Lung microvascular endothelial cell (primary cell): ENCODE measurements at regions not wholly inside any gene's neighbourhood (a gene's known extent, or its start where the extent isn't known, plus 50 kb on each side); places are given as distances from the start of the nearest gene placed in this dataset.
"Not testable (repeated sequence)": the region's sequence is repeated elsewhere in the genome, so short reads cannot be mapped to it uniquely, and the experiment has no call there.

ENCODE experiments used
- DNase-seq, 2 donors: peaks; one replicate each; pipeline versions ENCODE4 v3.0.0 to v3.0.0-alpha.2; 2010; ENCODE audit warnings: low read depth in 2 of 2

DNA sequence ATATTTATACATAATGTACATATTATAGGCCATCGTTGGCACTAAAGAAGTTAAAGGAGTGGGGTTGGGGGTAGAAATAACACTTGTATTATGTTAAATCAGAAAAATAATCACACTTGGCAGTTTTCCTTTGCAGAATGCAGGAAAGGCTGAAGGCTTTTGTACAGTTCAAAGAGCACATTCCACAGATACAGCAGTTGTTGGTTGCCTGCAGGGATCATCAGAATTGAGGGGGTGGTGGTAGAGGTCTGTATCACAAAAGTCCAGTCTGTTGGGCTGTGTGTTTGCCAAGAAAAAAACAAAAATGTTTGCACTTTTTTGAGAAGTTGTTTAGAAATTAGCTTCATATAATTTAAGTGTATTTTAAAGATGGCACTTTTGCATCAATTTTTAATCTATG, 231.8 kb upstream of the FOXP2 start:
- no peak for DNase-seq

DNA sequence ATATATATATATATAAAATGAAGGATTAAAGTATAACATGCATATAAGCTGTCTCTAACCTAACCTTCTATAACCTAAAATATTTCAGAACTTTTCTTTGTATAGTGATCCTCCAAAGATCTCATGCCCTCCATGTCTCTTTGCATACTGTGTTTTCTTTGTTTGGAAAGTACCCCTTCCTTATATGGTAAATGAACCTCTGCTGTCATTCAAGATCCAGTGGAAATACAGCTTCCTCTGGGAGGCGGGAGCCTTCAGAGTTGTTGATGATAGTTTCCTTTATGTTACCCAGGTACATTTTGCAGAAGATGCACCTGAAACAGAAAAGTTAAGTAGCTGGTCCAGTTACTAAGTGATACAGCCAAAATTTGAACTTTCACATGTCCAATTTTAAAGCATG, 233.3 kb upstream of the FOXP2 start:
- no peak for DNase-seq

DNA sequence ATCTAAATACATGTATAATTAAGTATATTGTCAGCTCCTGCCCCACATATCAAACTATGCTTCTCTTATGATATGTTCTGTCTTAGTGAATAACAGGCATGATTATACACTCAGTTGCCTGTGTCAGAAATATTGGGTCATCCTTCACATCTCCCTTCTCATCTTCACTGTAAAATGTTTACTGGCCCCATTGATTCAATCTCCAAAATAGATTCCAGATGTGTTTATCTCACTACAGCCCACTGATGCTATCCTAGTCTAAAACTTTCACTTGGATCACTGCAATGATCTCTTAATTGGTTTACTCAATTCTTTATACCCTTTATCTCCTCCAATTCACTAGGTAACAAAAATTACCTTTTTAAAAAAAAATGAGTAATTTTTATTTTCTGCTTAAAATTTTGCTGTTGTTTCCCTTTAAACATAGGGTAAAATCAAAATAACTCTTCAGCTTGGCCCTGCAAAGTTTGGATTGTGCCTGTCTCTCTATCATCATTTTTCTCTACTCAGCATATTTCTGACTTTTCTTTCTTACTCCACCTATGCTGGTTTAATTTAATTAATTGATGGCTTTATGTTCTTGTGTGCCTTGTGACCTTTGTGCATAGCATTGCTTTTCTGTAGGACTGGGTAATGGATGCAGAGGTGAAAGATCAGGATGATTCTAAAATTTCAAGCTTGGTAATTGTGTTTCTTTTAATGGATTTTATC, 233.9 kb upstream of the FOXP2 start:
- DNase-seq: no peak

DNA sequence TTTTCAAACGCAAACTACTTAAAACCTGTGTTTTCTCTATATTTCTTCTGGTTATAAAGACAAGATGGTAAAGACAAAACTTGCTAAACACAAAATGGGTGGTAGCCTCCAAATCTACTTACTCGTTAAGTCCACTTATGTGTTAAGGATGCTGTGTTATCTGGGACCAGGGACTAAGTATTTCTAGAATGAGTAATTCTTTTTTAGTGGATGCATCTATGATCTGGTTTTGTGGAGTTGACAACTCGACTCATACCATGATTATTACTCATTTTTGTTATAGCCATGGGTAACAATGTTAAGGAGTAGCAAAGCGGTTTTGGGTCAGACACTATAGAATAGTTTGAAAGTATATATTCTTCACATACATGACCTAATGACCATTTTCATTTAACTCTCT, 239.5 kb upstream of the FOXP2 start:
- no peak for DNase-seq

DNA sequence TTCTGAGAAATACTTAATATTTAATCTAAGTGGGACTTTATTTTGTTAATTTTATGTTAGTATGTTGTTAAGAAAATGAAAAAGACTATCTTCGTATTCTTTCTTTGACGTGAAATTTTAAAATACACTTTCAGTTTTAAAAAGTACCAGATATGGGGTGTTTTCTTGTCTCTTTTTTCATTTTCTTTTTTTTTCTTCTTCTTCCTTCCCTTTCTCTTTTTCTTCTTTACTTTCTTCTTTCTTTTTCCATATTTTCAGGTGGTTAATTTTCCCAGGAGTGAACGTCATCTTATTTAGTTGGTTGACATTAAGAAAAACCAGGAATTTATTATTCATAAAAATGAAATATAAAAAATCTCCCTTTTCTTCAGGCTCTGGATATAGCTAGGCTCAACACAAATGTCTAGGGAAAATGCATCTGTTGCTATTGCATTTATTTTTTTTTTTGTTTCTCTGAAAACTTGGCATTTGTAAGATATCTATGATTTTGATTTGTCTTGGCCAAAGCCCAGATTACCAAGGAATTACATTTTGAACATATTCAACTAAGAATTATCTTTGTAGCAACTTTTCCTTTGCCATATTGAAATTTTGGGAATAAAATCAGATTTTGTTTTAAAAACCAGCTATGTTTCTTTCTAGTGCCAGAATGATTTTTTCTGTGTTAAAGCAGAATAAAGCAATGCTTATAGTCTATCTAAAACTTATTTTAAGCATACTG, 241.3 kb upstream of the FOXP2 start:
- no peak for DNase-seq

DNA sequence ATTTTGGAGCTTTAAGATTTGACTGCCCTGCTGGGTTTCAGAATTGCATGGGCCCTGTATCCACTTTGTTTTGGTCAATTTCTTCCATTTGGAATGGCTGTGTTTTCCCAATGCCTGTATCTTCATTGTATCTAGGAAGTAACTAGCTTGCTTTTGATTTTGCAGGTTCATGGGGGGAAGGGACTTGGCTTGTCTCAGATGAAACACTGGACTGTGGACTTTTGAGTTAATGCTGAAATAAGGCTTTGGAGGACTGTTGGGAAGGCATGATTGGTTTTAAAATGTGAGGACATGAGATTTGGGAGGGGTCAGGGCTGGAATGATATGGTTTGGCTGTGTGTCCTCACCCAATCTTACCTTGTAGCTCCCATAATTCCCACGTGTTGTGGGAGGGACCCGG, 245.2 kb upstream of the FOXP2 start:
- not testable (repeated sequence) for DNase-seq

DNA sequence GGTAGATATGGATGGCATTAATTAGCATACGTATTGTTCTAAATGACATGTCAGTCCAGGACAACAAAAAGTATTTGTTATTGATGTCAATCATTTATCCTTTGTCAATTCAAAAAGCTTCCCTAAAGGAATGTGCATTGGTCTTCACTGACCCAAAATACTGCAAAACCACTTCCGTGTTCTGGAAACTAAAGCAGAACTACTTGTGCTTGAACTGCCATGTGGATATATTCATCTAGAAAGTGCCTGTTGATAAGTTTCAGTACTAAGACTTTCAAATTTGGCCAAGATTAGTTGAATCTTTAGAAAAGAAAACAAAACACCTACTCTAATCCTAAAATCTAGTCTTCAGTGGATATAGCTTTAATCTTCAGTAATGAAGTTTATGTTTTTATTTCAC, 242.1 kb upstream of the PPP1R3A start:
- no peak for DNase-seq

DNA sequence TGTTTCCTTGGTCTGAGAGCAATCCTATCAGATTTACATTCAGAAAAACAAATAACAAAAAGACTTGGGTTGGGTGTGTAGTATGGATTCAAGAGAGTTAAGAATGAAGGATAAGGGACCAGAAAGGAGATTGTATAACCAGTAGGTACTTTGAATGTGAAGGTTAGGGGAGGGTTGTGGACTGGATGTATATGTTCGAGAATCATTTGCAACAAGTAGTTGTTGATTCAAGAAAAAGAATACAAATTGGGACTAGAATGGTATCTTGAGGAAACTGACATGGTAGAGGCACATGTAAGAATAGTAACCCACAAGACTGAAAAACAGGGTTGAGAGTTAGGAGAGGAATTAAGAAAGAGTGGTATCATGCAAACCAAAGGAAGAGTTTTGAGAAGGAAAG, 240.0 kb upstream of the PPP1R3A start:
- DNase-seq: no peak

DNA sequence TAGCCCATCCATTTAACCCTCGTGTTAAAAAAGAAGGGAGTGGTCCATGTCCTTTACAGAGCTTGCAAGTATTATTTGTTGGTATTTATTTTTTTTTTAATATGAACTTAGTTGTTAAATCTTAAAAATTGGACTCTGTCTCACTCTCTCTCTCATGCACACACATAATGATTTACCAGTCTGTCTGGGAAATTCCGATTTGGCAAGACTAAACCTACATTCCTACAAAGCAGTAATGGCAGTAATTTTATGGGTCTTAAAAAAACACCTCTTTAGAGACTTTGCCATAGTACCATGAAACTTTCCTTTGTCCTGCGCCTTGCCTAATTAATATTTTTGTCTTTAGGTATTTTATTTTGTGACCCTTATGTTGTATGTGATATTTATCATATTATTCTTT, 239.5 kb upstream of the PPP1R3A start:
- DNase-seq: no peak

DNA sequence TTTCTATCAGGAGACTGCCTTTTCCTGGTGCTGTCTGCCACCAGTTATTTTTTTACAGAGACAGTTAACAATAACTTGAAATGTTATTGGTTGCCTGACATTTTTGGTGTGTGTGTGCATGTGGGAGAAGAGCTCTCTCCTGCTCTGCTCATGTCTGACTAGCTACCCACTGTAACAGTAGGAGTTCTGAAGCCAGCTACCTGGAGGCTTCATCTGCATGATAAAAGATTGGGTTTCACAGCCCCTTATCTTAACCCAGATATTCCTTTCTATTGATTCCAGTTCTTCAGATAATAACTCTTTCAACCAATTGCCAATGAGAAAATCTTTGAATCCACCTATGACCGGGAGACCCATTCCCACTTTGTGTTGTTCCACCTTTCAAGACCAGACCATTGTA, 237.4 kb upstream of the PPP1R3A start:
- no peak for DNase-seq

DNA sequence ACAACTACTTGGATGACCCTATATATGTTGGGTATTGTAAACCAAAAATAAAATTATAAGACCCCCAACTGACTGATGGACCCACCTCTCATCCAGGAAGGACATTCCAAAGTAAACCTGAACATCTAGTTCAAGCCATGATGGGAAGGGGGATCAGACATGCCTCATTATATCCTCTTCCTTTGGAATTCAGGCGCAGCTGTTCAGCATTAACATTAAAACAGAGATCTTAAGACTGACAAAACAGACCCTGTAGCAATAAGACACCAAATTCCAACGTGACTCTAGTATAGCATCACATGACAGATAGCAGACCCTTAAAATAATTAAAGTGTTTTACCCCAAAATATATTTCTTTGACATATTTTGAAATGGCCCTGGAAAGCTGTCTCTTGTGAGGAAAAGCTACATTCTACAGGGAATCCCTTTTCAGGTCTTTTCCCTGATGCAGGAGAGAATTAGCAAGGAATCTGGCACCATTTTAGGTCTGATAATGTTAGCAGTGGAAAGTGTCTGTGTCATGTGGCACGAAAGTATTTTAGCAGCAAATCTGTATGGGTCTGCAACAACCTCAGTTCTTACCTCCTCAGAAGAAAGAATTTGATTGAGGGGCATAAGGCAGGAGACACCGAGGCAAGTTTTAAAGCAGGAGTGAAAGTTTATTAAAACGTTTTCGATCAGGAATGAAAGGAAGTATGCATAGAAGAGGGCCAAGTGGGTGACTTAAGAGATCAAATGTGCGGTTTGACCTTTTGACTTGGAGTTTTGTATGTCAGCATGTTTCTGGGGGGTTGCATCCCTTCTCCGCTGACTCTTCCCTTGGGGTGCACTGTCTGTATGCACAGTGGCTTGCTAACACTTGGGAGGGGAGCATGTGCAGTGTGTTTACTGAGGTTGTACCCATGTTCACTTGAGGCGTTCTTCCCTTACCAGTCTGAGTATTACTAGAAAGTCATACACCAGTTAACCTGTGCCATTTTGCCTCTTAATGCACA, 236.6 kb upstream of the PPP1R3A start:
- no peak for DNase-seq

DNA sequence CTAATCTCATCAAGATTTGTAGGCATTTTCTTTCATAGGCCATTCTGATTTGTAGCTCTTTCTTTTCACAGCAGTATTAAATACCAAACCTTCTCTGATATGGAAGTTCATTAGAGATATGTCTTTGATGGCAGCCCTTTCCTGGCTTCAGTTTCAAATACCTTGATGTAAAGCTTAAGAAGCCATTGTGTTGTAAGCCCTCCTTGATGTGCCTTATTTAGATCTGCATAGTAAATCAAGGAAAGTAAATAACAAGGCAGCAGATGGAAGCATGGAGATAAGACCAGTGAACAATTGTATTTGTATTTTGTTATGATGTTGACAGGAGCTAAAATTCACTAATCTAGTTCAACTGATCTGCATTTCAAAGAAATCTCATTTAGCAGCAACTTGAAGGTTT, 234.9 kb upstream of the PPP1R3A start:
- no peak for DNase-seq

DNA sequence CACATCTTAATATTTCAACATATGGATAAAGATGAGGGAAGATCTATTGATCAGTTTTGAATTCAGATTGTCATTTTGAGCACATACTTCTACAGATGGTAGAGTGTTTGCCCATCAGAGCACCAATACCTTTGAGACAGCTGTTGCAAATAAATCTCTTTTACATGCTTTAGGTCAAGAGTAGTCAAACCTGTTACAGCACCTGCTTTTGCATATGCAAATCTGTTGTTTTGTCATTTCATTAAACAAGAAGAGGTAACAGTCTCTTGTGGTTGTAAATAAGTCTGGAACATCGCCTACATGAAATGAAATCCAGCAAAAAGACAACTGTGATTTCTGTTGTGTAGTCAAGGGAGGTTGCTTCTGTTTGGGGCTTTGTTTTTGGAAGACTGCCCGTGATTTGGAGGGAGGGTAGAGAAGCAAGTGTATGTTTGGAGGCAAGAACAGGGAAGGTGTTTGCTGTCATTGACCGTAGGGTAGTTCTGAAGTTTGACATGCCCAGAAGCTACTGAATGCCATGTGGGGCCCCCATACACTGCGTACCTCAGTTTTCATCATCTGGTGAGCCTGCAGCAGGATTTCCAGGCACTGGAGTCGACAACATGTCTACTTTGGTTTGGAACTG, 233.6 kb upstream of the PPP1R3A start:
- DNase-seq: no peak

DNA sequence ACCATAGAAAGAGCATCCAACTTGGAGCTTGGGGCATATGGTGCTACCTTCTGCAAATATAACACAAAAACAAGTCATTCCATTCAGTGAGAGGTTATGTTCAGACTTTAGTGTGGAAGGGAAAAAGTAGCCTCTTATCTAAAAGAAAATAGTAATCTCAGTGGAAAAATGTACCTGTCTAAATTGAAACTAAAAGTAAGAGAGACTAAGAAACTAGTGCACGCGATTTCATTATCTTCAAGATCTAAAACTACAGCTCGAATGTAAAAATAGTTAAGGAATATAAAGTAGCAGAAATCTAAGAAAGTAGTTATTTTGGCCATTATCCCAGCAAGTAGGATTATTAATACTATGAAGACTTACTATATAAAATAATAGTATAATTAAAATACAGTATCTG, 233.0 kb upstream of the PPP1R3A start:
- DNase-seq: no peak

DNA sequence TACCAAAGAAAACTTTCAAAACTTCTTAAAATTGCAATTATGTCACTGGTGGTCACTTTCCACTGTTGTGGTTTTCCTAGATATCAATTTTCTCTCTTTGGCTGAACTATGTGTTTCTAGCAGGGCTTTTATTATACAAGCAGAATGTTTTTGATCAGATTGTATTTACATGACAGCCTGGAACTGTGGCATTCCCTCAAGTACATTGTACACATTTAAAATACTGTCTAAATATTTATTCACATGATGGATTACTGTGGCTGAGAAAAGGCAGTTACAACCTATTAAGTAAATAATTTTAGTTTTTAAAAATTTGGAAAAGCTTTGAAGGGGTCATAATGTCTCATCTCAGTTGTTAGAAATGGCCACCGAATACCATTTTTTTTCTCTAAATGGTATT, 231.9 kb upstream of the PPP1R3A start:
- no peak for DNase-seq

DNA sequence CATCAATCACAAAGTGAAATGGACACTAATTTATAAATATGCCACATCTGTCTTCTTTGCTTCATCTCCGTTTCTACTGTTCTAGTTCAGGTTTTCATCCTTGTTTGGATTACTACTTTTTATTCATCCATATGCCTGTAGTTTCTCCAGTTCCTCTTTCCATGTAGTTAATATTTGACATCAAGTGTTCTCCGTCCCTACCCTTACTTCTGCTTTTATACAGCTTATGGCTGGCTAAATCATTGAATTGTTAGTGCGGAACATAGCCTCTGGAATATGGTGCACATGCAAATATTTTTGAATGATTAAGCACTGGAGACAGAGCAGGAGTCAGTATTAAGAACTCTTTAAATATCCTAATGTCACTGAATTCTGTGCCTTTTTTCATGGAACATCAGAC, 230.0 kb upstream of the PPP1R3A start:
- DNase-seq: no peak

DNA sequence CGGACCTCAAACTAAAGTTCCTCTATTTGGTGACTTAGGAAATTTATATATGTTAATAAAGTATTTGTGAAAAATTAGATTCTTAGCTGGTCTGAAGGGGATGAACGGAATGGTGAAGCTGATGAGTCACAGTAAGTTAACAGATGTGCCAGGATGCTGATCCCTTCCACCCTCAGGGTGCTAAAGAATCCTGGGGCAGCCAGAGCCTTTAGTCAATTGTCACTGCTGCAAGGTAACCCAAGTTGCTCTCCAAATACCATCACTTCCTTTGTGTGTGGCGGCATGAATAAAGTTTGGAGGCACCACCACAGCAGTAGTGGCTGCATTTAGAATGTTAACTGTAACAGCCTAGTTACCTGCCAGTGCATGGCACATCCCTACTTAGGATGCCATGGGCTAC, 222.6 kb upstream of the PPP1R3A start:
- DNase-seq: no peak

DNA sequence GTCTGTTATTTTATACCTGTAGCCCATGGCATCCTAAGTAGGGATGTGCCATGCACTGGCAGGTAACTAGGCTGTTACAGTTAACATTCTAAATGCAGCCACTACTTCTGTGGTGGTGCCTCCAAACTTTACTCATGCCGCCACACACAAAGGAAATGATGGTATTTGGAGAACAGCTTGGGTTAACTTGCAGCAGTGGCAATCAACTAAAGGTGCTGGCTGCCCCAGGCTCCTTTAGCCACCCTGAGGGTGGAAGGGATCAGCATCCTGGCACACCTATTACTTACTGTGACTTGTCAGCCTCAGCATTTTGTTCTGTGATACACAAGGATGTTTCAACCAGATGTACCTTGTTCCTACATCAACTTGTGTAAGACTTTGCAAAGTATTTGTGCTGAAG, 221.8 kb upstream of the PPP1R3A start:
- no peak for DNase-seq

DNA sequence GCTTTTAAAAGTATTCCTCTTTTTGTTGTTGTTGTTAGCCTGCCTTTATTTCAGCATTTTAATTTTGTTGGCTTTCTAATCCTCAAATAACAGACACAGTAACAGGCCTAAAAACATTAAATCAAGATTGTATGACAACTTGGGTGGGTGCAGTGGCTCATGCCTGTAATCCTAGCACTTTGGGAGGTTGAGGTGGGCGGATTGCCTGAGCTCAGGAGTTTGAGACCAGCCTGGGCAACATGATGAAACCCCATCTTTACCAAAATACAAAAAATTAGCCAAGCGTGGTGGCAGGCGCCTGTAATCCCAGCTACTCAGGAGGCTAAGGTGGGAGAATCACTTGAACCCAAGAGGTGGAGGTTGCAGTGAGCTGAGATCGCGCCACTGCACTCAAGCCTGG, 220.9 kb upstream of the PPP1R3A start:
- DNase-seq: not testable (repeated sequence)

DNA sequence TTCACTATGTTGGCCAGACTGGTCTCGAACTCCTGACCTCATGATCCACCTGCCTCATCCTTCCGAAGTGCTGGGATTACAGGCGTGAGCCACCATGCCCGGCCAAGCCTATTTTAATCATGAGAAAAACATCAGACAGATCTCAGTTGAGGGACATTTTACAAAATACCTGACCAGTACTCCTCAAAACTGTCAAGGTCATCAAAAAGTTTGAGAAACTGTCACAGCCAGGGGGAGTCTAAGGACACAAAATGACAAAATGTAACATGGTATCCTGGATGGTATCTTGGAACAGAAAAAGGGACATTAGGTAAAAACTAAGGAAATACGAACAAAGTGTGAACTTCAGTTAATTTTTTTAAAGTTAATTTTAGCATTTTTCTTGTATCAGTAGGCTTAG, 219.8 kb upstream of the PPP1R3A start:
- no peak for DNase-seq

DNA sequence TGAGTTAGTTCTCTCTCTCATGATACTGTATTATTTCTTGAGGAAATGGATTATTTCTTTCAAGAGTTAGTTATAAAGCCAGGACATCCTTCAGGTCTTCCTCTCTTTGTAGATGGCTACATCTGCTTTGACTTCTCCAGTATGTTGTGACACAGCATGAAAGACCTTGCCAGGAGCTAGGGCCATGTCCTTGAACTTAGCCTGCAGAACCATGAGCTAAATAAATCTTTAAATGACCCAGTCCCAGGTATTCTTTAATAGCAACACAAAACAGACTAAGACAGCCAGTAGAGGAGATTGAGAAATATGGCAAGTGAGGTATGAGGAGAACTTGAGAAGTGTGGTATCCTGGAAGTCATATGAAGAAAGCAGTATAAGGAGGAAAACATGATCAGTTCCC, 214.9 kb upstream of the PPP1R3A start:
- no peak for DNase-seq

DNA sequence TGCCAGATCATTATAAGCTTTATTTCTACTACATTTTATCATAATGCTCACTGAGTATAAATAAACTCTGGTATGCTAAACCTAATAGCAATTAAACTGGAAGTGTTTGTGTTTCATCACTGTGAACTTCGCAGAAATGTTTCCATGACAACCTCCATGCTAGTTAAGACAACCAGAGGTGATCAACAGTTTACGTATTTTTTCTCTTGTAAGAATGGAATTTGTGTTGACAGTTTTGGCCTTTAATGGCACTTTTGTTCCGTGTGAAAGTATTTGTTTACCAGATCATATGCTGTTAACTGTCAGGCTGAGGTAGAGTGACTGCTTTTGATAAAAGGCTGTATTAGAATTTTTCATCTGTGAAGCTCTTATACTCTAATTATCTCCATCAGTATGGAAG, 212.1 kb upstream of the PPP1R3A start:
- DNase-seq: peak in 1 of 2 donors; percentile 8
